AG04450 (cell line): ENCODE measurements at regions not wholly inside any gene's neighbourhood (a gene's known extent, or its start where the extent isn't known, plus 50 kb on each side); places are given as distances from the start of the nearest gene placed in this dataset.

Source experiments
- CTCF ChIA-PET: fragments of 300-600, 350-600 bp; formaldehyde crosslinking; extraction: SDS; loops from one replicate; lab custom pipeline; 2022; ENCODE audit warnings: antibody characterized with exemption, inconsistent platforms; lab: Charles Lee
- POLR2A ChIA-PET: fragments of 350-600 bp; formaldehyde crosslinking; extraction: SDS; loops from one replicate; lab custom pipeline; 2021; ENCODE audit warnings: antibody characterized with exemption, inconsistent platforms; lab: Yijun Ruan, JAX
- DNase-seq: peaks from one replicate; pipeline ENCODE4 v3.0.0-alpha.2; 2011; ENCODE audit warnings: low read depth, low spot score
- H3K27ac ChIP-seq: one replicate; pipeline ENCODE4 v1.5.1; 2012; ENCODE audit warnings: low read depth, low read length, control low read depth
- H3K27me3 ChIP-seq: one replicate; pipeline ENCODE4 v1.6.0; 2012; ENCODE audit warnings: low read length; ENCODE audit not compliant: control insufficient read depth, insufficient read depth
- H3K4me3 ChIP-seq: 2 replicates; pipeline ENCODE4 v1.5.1; 2011; ENCODE audit warnings: mild to moderate bottlenecking, low read depth, low read length, control low read depth
- H3K9me3 ChIP-seq: 2 replicates; pipeline ENCODE4 v1.5.1; 2012; ENCODE audit warnings: low read length; ENCODE audit not compliant: control insufficient read depth, insufficient read depth
- TF ChIP-seq, protein P1 (sequence below): IDR thresholded peaks from 2 replicates; pipeline ENCODE4 v1.5.1; 2011; ENCODE audit warnings: low read depth, low read length, control low read depth, inconsistent platforms

DNA sequence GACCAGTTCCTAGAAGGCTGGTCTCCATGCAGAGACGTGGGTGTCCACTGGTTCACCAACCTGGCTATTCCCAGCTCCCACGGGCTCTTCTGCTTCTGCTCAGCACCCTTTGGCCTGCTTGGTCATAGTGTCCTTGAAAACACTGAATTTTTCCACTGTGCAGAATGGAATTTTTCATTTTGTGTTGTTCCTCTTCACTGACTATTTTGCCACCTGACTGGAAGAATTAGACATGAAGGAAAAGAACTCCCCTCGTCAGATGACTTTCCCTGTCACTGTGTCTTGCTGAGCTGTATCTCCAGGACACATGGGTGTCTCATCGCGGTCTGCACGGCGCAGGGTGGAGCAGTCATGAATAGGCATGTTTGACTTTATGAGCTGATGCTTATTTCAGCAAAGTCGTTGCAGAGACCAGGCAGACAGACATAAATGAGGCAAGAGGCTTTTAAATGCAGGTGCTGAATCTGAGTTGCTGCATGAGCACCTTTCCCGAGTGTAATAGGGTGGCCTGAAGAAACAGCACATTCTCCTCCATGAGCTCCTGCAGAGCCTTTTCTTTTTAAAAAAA lies 50.2 kb upstream of the SEMA4D start:
- Histone ChIP-seq H3K27me3 (no peaks in the 10 kb centered on the region), H3K4me3 (no peak overlapping the region), H3K9me3 (no peaks in the 10 kb centered on the region), H3K27ac (no peak overlapping the region)
- CTCF ChIA-PET, result interaction anchor here (0.6 to 3.2 kb wide), 55 partner anchors 8 to 1652 kb away, joined by 3 to 68 read pairs (median 5); partner anchors contain the start of gene SECISBP2
- TF ChIP-seq, protein P1, sequence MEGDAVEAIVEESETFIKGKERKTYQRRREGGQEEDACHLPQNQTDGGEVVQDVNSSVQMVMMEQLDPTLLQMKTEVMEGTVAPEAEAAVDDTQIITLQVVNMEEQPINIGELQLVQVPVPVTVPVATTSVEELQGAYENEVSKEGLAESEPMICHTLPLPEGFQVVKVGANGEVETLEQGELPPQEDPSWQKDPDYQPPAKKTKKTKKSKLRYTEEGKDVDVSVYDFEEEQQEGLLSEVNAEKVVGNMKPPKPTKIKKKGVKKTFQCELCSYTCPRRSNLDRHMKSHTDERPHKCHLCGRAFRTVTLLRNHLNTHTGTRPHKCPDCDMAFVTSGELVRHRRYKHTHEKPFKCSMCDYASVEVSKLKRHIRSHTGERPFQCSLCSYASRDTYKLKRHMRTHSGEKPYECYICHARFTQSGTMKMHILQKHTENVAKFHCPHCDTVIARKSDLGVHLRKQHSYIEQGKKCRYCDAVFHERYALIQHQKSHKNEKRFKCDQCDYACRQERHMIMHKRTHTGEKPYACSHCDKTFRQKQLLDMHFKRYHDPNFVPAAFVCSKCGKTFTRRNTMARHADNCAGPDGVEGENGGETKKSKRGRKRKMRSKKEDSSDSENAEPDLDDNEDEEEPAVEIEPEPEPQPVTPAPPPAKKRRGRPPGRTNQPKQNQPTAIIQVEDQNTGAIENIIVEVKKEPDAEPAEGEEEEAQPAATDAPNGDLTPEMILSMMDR, result no peak
- POLR2A ChIA-PET, result no interaction called here
- no peak for DNase-seq
